Keratinocyte (primary cell): ENCODE measurements at regions not wholly inside any gene's neighbourhood (a gene's known extent, or its start where the extent isn't known, plus 50 kb on each side); places are given as distances from the start of the nearest gene placed in this dataset.

Experiments used
- CTCF ChIP-seq, 3 experiments: IDR thresholded peaks in 1 of 3; conservative IDR thresholded peaks in 1 of 3; optimal IDR thresholded peaks in 1 of 3; 2 replicates in 2 of 3; 3 replicates in 1 of 3; pipeline versions ENCODE3 to v1.5.1; 2011; ENCODE audit warnings: low read length in 3 of 3, mild to moderate bottlenecking in 3 of 3, moderate library complexity in 2 of 3, control low read depth in 1 of 3, inconsistent platforms in 1 of 3; ENCODE audit not compliant: insufficient read depth in 2 of 3; ENCODE audit errors: extremely low read depth in 1 of 3
- EZH2 ChIP-seq: IDR thresholded peaks from one replicate; pipeline ENCODE4 v1.6.1; 2012; ENCODE audit warnings: inconsistent platforms, mild to moderate bottlenecking, low read length, moderate library complexity

GRCh38 chr16:50992350-50993032, 158.6 kb downstream of the SALL1 start:
- TF ChIP-seq CTCF (optimal IDR thresholded peaks at IDR 0.05 in 1 of 3, IDR thresholded peaks at IDR 0.05 in 1 of 3, conservative IDR thresholded peaks at IDR 0.05 in 1 of 3; ENCODE audit: extremely low read depth in 1 of 3, insufficient read depth in 2 of 3, low read length in 3 of 3): no peak
- no peak for TF ChIP-seq EZH2
